NCI-H2227 (cell line): ENCODE measurements at regions not wholly inside any gene's neighbourhood (a gene's known extent, or its start where the extent isn't known, plus 50 kb on each side); places are given as distances from the start of the nearest gene placed in this dataset.
"Not testable (repeated sequence)": the region's sequence is repeated elsewhere in the genome, so short reads cannot be mapped to it uniquely, and the experiment has no call there.

Source experiments
- DNase-seq: peaks from one replicate; lab custom pipeline; 2025; ENCODE audit not compliant: unreplicated experiment; lab: John Stamatoyannopoulos, UW

DNA sequence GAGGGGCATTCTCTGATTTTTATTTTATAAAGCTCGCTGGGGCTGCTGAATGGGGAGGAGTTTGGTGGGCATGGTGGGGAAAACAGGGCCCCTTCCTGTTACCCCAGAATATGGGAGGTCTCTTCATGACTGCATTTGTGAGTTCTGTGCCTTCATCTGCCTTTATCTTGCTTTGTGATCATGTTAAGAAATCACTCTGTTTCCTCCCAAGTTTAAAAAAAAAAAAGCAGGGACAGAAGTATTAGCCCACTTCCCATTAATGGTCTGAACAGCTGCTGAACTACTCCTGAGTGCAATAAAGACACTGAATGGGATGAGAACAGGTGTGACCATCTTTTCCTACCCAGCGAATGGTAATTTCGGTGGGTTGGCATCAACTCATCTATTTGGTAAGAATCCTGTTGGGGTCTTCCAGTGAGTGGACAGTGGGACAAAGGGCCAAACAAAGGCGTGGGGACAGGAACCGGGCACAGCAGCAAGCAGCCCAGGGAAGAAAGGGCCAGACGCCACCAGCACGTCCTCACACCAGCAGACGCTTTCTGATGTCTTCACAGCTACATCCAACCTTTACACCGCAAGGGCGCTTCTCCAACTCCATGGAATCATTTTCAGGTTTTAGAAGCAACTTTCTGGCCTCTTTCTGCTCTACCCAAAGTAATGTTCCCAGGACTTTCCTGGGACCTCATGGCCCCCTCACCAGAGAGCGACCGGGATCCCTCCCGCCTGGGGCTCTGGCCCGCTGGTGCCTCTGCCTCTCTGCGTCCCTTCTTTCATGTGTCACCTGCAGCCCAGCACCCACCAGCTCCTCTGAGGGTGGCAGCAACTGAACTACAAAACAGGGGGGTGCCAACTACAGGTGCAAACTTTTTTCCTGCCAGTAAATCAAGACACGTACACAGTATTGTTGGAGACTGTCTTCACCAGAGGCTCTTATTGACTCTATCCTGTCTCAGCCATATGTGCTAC lies 160.2 kb downstream of the ADSS2 start:
- no peak for DNase-seq

DNA sequence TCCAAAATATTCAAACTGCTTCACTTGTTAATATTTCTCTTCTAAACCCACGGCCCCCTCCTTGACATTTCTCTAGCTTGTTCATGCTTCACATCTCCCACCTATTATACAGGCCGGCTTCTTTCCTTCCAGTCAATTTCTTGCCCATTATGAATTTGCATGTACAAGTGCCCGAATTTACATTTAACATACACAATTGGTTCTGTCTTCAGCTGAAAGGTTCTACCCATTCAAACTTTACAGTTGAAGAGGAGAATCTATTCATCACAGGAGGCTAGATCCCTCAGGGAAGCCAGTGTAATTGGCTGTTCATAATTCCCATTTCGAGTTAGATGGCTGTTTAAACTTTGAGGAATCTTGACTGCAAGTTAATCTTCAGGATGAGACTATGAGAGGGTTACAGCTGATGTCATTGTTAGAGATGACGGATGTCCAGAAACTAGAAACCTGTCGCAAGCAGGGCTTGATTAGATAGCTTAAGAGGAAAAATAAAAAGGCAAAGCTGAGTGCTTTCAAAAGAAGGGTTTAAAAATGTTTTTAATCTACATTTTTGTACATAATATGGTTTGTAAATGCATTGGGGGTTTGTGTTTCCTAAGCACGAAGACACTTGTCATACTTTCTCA lies 157.0 kb downstream of the ADSS2 start:
- DNase-seq: no peak

DNA sequence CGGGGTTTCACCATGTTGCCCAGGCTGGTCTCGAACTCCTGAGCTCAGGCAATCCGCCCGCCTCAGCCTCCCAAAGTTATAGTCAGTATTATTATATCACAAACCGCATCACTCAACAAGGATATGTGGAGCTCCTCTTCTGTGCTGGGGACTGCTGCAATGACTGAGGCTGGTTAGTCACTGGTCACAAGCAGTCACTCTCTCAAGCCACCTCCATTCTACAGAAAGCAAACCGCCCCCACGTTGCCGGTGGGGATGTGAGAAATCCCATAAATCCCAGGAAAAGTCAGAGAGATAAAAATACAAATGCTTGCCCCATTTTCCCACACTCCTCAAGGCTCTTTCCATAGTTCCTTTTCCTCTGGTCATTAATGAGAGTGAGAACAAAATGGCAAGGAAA lies 155.7 kb downstream of the ADSS2 start:
- DNase-seq: no peak

DNA sequence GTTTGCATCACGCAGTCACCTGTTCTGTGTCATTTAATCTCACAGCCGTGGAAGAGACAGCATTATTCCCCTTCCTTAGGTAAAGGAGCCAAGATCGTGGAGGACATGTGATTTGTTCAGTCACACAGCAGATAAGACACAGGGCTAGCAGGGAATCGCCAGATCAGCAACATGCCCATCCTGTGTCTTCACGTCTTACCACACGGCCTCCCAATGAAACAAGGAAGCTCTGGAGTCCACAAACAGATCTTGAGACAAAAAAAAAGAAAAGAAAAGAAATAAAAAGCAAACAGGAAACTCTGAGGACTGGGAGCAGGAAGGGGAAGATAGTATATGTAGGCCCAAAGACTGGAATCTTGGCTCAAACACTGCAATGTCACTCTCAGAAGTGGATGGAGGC lies 155.3 kb downstream of the ADSS2 start:
- DNase-seq: no peak

DNA sequence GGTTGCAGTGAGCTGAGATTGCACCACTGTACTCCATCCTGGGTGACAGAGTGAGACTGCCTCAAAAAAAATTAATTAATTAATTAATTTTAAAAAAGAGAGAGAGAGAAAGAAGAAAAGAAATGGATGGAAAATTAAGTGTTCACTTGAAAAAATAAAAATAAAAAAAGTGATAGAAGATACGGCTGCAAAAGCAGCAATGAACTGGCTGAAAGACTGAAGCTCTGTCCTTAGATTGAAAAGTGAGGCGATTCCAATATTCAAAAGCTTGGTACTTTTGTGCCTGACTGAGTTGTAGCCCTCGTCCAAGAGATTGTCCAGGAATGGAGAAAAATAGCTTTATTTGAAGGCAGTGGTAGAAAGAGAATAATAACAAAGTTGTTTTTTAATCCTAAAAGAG lies 154.6 kb downstream of the ADSS2 start:
- no peak for DNase-seq

DNA sequence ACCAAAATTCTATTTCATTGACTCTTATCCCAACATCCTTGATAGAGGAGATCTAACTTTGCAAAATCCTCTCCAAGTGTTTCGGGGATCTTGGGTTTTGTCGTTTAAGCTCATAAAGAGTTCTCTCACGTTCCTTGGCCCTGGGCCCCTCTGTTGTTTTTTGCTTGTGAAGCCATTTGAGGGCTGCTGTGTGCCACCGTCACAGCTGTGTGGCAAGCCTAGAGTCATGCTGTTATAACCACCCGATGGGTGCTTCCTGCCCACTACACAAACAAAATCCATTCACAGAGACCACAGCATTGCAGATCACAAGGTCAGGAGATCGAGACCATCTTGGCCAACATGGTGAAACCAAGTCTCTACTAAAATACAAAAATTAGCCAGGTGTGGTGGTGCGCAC lies 154.1 kb downstream of the ADSS2 start:
- no peak for DNase-seq

DNA sequence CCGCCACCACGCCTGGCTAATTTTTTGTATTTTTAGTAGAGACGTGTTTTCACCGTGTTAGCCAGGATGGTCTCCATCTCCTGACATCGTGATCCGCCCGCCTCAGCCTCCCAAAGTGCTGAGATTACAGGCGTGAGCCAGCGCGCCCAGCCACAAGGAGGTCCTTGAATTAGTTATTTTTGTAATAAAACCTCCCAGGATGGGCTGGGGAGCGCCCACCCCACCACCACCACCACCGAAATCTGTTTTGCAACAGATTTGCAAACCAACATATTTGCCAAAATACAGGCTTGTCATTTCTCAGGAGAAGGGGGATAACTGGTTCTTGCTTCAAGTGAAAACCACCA lies 151.7 kb downstream of the ADSS2 start:
- not testable (repeated sequence) for DNase-seq

DNA sequence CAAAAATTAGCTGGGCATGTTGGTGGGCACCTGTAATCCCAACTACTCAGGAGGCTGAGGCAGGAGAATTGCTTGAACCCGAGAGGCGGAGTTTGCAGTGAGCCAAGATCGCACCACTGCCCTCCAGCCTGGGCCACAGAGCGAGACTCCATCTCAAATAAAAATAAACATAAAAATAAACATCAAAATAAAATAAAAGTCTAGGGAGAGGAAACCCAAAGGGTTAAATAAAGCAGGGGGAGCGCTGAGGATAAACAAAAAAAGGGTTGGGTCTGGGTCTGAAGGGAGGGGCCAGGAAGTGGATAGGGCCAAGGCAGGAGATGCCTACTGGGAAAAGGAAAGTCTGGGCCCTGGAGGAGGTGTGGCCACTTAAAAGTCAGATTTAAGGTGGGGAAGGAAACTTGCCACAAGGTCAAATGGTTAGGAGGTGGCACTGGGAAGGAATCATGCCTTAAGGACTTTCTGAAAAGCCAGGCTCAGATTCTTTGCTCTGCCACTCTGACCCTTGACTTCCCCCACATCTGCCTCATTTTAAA lies 150.0 kb downstream of the ADSS2 start:
- DNase-seq: no peak

DNA sequence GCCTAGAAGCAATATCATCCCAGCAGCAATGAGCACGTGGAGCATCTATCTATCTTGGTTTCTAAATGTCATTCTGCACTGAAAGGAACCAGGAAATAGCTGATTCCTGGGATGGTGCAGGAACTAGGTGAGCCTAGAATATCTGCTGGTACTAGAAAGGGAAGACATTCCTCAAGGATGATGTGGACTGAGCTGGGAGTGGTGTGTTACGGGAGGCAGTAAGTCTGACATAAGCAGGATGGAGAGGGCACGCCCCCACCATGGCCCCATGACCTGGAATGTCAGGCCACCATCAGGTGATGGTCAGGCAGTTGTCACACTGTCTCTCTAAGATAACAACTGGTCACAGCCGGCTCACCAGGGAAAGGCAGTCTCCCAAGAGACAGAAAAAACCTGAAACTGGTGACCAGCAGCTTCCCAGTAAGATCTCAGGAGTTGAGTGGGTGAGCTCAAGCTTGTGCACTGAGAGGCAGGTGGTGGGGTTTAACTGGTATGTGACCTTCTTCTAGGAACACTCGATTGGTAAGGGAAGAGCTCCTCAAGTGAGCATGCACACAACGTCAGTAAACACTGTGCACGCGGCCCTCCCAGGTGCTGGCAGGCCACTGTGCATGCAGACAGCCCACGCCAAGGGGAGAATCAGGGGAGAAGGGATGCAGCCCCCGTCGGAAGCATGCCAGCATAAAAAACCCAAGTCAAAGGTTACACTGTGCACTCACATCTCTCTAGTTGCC lies 148.7 kb downstream of the ADSS2 start:
- DNase-seq: no peak

DNA sequence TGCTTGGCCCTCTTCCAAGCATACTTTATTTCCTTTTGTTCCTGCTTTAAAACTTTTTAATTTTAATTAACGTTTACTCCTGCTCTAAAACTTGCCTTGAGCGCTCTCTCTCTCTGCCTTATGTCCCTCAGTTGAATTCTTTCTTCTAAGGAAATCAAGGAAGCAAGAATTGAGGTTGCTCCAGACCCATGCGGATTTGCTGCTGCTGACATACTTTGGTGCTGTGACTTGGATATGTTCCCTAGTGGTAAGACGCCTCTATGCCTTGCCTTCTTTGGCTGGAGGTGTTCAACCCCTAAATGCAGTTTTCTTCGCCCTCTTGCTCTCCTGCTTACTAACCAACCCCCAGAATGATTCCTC lies 148.1 kb downstream of the ADSS2 start:
- DNase-seq: no peak

DNA sequence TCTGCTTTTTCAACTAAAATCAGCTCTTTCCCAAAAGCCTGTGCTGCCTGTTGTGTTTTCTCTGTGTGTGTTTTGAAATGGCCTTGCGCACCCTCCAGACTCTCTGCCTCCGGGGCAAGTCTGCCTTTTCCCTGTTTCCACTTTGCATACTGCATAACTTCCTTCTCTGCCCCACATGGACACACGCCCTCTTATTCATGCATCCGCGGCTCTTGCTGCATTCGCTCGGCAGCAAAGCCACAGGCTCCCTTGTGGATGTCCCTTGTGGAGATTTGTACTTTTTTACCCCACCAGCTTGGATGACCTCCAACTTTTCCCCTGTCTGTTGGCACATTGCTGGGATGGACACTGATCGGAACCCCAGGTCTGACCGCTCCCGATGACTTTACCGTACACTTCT lies 147.6 kb downstream of the ADSS2 start:
- DNase-seq: no peak

DNA sequence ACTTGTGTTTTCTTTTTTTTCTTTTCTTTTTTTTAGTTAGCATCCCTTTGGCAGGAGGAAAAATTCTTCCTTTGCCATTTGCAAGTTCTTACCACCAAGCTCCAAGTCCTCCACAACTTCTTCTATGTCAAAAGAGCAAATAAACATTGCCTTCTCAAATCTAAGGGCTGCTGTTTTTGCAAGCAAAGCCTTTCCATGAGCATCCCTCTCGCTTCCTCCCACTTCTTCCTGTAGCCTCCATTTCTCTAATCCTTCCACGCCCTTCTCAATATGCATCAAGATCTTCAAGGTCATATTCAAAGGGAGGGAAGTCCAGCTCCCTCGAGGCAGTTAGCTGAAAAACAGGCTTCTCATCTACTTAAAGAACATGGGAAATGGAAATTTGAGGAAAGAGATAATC lies 147.1 kb downstream of the ADSS2 start:
- DNase-seq: no peak

DNA sequence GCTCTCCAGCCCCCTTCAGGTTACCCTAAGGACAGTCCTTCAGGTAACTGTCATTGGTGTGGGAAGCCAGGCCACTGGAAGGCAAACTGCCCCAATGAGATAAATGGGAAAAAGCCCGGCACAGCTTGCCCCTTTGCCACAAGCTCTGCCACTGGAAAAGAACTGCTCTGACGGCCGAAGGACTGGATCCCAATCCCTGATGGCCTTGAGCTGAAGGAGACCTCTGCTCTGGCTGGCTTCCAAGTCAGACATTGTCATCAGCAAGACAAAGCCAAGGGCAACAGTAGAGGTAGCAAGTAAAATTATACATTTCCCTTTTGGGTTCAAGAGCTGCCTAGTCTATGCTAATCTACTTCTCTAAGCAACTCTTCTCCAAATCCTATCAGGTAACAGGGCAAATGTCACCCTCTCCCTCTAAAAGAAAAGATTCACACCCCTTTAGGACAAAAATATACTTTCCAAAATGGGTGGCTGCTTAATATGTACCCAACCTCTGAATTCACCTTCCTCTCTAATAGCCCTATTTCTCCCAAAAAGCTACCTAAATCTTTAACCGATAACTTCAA lies 145.8 kb downstream of the ADSS2 start:
- DNase-seq: no peak

DNA sequence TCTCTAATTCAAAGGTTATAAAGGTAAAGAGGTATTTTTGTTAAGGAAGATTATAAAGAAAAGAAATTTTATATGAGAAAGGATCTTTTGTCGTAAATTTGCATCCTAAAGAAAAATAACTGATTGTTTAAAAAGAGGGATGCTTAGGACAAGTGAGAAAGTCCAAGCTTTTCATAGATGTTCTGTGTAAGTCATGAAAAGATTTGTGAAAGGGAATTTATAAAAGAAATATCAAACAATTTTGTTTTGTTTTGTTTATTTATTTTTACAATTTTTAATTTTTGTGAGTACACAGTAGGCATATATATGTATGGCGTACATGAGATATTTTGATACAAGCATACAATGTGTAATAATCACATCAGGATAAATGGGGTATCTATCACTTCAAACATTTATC lies 145.2 kb downstream of the ADSS2 start:
- no peak for DNase-seq

DNA sequence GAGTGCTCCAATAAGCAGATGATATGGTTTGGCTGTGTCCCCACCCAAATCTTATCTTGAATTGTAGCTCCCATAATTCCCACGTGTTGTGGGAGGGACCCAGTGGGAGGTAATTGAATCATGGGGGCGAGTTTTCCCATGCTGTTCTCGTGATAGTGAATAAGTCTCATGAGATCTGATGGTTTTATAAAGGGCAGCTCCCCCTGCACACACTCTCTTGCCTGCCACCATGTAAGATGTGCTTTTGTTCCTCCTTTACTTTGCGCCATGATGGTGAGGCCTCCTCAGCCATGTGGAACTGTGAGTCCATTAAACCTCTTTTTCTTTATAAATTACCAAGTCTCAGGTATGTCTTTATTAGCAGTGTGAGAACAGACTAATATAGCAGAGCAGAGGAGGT lies 142.5 kb downstream of the ADSS2 start:
- not testable (repeated sequence) for DNase-seq

DNA sequence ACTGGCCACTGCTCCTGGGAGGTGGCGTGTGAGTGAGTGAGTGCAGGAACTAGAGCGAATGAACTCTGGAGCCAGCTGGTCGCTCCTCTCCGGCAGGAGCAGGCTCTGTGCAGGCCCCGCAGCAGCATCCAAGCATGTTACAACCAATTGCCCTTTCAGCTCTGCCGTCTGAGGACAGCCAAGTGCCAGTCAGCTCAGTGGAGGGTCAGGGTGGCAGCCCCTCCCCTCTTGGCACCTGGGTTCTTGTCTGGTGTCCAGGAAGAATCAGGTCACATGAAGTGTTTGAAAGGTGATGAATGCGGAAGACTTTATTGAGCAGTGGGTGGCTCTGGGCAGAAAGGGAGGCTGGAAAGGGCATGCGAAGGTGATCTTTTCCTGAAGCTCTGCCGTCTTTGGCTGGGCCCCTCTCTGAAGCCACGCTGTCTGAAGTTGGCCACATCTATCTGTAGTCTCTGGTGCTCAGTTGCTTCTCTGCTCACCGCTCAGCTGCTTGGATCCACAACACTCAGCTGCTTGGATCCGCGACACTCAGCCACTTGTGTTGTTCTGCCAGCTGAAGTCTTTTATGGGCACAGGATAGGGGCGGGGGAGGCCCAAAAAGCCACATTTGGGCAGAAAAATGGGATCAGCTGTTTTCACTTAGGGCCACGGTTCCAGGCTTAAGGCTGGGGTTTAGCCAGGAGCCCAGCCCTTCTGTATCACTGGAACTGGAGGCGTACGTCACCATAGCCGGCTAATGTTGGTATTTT lies 139.8 kb downstream of the ADSS2 start:
- DNase-seq: no peak

DNA sequence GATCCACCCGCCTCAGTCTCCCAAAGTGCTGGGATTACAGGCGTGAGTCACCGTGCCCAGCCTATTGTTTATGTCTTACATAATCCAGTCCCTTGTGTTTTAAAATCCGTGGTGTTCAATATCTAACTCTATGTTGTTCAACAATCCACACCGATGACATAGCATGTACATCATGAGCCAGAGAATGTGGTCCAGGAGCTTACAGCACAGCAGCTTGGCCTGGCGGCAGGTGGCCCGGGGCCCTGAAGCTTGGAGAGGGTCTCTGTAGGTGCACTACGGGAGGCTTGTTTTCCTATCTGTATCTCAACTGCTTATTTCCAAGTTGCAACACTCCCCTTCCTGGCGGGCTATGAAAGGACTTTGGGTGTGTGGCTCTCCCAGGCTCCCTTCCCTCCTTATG lies 138.4 kb downstream of the ADSS2 start:
- no peak for DNase-seq

DNA sequence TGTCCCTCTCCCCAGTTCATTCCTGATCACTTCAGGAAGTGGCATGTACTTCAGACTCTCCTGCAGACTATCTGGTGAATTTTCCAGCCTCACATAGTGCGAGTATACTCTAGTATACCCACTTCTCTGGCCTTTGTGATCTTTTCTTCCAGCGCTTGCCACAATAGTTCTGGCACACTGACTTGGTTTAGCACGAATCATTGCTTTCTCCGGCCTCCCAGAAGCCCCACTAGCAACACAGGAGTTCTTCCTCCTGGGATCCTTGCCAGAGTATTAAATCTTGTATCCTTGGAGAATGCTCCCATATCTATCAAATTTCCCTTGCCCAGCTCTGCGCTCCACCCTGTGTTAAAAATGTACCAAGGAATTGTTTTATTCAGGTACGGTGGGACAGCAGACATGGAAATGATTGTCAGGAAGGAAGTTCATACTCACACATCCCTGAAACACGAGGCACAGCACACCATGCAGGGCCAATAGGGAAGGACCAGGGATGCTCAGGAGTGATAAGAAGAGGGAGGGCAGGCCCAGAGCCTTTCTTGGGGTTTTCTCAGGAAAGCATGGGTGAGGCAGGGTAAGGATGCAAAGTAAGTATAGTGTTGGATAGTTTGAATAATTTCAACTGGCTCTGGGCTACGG lies 136.7 kb downstream of the ADSS2 start:
- no peak for DNase-seq

DNA sequence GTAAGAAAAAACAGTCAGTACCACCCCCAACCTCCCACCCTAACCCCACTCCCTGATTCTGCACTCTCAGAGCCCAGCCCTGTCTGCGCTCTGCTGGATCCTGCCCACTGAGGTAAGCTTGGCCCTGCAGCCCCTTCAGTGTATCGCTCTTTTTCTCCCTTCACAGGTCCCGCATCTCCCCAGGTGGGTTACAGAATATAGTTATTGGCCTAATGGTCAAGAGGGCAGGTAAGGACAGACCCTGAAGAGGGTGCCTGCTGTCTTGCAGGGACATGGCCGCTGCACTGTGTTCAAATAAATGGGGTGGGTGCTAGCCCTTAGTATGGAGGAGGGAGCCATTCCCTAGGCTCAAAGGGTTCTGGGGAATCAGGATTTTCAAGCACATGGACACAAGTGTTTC lies 135.7 kb downstream of the ADSS2 start:
- no peak for DNase-seq

DNA sequence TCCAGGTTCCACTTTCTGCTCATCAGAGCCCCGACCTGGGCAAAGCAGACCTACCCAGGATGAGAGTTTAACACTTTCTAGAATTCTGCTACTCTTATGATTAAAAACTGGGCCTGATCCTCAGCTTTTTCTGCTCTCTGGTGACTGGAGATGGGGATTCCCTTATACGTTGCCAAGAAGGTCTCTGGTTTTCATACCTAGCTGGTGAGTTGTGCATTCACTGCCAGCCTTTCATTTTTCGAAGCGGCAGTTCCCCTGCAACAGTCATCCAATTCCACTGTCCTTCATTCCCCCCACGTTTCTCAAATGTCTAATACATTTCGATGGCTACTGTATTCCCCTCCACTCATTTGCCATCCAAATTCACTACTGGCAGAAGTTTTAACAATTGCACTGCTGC lies 135.3 kb downstream of the ADSS2 start:
- DNase-seq: no peak
